Epithelial cell of esophagus (primary cell): ENCODE measurements at regions not wholly inside any gene's neighbourhood (a gene's known extent, or its start where the extent isn't known, plus 50 kb on each side); places are given as distances from the start of the nearest gene placed in this dataset.

Experiments
- DNase-seq: peaks from one replicate; pipeline ENCODE4 v3.0.0; 2010; ENCODE audit warnings: low read depth
- H3K4me3 ChIP-seq: 2 replicates; pipeline ENCODE4 v1.5.1; 2011; ENCODE audit warnings: mild to moderate bottlenecking, low read length, control low read depth
- TF ChIP-seq, protein P1 (sequence below): IDR thresholded peaks from 2 replicates; pipeline ENCODE4 v1.5.1; 2011; ENCODE audit warnings: low read depth, mild to moderate bottlenecking, low read length, control low read depth, inconsistent platforms; ENCODE audit not compliant: insufficient read depth; ENCODE audit errors: missing control alignments

DNA sequence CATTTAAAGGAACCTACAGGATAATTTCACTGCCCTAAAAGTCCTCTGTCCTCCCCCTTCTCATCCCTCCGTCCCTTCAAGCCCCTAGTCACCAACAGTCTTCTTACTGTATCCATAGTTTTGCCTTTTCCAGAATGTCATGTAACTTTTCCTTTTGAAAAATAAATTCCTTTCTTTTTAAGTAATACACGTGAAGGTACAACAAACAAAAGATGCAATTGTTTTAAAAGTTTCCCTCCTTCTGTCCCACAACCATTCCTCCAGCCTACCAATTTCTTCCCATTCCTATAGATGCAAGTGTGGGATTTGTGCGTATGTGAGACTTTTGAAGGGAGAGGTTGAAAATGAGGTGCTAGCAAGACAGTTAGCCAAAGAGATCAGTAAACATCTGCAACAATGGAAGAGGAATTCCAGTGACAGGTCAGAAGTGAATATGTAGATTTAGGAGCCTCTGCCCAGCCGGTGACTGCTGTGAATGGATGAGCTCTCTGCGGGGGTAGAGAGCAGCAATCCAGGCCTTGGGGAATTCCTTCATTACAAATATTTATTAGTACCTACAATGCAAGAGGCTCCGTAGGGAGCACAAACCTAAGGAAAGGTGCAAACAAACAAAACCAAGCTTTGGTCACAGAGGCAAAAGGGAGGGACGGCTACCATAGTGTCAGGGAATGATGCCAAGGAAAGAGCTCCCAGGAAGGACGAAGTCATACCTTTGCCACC is 243.6 kb downstream of the SKIDA1 start:
- no peak for DNase-seq
- TF ChIP-seq, protein P1, sequence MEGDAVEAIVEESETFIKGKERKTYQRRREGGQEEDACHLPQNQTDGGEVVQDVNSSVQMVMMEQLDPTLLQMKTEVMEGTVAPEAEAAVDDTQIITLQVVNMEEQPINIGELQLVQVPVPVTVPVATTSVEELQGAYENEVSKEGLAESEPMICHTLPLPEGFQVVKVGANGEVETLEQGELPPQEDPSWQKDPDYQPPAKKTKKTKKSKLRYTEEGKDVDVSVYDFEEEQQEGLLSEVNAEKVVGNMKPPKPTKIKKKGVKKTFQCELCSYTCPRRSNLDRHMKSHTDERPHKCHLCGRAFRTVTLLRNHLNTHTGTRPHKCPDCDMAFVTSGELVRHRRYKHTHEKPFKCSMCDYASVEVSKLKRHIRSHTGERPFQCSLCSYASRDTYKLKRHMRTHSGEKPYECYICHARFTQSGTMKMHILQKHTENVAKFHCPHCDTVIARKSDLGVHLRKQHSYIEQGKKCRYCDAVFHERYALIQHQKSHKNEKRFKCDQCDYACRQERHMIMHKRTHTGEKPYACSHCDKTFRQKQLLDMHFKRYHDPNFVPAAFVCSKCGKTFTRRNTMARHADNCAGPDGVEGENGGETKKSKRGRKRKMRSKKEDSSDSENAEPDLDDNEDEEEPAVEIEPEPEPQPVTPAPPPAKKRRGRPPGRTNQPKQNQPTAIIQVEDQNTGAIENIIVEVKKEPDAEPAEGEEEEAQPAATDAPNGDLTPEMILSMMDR = no peak

DNA sequence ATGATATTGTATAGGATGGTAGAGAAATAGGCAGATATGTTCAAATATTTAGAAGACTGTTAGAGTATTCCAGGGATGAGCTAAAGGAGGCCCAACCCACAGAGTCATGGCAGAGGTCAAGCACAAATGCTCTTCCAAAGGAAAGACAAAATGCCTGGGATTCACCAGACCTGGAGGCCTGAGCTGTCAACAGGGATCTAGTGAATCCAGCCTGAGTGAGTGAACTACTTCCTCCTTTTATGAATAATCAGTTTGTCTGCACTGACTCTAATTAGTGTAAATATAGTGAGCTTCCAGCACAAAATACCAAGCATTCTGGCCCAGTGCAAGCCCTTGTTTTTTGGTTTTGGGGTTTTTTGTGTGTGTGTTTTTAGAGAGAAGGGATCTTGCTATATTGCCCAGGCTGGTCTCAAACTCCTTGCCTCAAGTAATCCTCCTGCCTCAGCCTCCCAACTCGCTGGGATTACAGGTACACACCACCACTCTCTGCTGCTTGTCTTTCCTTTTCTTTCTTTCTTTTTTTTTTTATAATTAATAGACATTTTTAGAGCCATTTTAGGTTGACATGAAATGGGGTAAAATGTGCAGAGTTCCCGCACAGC is 244.4 kb downstream of the SKIDA1 start:
- no peak overlapping the region for H3K4me3 ChIP-seq
- TF ChIP-seq, protein P1 = no peak
- peak; percentile 41 for DNase-seq

More for the DNA sequence above, 243.6 kb downstream of the SKIDA1 start:
- no peak overlapping the region for H3K4me3 ChIP-seq

DNA sequence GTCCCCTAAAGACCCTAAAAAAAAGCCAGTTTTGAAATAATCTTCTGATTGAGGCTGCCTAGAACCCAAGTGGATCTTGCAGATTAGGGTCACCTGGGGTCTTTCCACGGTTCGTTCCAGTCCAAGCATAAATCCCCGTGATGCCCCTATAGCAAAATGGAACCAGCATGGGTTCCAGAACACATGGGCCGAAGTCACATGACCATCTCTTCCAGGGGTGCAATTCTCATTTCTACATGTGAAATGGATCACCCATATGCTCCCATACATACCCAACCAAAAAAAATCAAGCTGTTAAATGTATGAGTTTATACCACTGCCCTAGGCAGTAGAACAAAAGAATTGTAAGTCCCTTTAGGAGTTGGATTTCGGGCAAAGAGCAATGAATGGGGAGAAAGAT is 245.4 kb downstream of the SKIDA1 start:
- H3K4me3 ChIP-seq = no peak overlapping the region
- TF ChIP-seq, protein P1 = no peak
- DNase-seq = no peak

DNA sequence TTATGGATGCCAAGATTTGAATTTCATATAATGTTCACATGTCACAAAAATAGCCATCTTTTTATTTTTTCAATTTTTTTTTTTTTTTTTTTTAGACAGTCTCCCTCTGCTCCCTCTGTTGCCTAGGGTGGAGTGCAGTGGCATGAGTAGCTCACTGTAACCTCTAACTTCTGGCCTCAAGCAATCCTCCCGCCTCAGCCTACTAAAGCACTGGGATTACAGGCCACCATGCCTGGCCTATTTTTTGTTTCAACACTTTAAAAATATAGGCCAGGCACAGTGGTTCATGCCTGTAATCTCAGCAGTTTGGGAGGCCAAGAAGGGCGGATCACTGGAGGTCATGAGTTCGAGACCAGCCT is 246.3 kb downstream of the SKIDA1 start:
- H3K4me3 ChIP-seq = no peak overlapping the region

DNA sequence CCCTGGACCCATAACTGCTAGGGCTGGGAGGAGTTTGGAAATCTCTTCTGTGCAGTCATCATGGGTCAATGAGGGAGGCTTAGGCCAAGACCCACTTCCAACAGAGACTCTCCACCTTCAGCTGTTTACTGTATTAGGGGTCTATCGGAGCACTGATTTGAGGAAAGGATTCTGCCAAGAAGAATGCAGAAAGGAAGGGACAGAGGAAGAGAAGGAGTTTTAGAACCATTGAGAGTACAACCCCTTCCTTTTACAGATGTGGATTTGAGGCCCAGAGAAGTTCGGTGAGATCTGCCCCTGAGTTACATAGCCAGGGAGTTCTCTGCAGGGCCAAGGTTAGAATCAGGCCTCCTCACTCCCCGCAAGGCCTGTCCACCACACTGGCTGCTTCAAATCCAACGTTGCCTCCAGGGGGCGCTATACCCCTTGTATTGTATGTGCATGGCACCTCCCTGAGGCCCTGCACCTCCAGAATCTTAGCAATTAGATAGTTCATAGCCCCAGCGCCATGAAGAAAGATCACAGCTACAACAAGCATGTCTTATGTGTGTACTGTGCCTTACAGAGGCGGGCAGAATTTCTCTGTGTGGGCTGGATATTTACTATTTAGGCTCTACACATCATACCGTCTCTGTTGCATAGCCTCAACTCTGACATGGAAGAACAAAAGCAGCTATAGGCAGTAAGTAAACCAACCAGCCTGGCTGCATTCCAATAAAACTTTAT is 246.8 kb downstream of the SKIDA1 start:
- H3K4me3 ChIP-seq = no peak overlapping the region
- DNase-seq = peak; percentile 92
- TF ChIP-seq, protein P1 = peak; percentile 79

More for the DNA sequence above, 246.3 kb downstream of the SKIDA1 start:
- TF ChIP-seq, protein P1 = no peak
- no peak for DNase-seq

DNA sequence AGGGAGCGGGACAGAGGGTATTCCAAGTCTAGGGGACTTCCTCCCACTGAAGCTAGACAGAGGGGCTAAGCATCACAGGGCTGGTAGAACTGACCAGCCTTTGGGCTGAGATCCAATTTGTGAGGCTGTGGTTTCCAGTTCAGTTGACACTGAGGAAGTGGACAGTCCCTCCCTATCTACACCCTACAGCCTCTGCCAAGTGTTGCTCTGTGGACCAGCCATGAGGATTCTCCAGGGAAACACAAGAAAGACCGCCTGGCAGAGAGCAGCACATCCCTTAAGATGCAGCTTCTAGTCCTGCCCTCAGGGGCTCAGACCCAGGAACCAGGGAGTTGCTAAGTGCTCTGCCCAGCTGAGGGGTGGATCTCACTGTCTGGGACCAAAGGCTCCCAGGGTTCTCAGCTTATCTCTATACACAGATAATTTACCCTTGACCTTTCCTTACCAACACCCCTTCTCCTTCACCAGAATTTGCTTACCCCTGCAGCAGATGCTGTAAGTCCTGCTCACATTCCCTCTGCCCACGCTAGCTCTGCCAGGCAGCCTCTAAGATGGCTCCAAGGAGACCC is 252.0 kb downstream of the SKIDA1 start:
- DNase-seq = no peak
- TF ChIP-seq, protein P1 = no peak

More for the DNA sequence above, 252.0 kb downstream of the SKIDA1 start:
- no peak overlapping the region for H3K4me3 ChIP-seq
